ENCODE measurements at regions not wholly inside any gene's neighbourhood (a gene's known extent, or its start where the extent isn't known, plus 50 kb on each side); places are given as distances from the start of the nearest gene placed in this dataset.

DNA sequence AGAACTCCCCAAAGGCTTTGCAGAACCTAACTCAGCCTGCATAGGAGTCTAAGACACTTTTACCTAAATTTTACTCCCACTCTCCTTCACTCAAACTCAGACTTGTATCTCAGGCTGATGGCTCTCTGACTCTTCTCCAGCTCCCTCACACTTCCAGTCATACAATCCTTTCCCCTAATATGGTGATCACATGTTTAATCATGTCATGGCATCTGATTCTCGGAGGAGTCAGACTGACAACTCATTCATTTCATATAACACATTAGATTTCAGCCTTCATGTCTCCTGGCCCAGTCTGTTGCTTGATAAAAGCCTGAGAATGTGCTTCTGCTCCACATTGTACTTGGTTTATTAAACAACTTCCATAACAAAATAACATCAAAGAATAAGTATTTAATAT lies 1503.9 kb upstream of the TENM4 start:
- TF ChIP-seq, protein P1, sequence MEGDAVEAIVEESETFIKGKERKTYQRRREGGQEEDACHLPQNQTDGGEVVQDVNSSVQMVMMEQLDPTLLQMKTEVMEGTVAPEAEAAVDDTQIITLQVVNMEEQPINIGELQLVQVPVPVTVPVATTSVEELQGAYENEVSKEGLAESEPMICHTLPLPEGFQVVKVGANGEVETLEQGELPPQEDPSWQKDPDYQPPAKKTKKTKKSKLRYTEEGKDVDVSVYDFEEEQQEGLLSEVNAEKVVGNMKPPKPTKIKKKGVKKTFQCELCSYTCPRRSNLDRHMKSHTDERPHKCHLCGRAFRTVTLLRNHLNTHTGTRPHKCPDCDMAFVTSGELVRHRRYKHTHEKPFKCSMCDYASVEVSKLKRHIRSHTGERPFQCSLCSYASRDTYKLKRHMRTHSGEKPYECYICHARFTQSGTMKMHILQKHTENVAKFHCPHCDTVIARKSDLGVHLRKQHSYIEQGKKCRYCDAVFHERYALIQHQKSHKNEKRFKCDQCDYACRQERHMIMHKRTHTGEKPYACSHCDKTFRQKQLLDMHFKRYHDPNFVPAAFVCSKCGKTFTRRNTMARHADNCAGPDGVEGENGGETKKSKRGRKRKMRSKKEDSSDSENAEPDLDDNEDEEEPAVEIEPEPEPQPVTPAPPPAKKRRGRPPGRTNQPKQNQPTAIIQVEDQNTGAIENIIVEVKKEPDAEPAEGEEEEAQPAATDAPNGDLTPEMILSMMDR (IDR thresholded peaks at IDR 0.05) = no peak
- TF ChIP-seq EP300 (IDR thresholded peaks at IDR 0.05) (no peak), POLR2A (IDR thresholded peaks at IDR 0.05) (no peak), POLR2AphosphoS5 (IDR thresholded peaks at IDR 0.05) (no peak)
